ENCODE measurements at regions not wholly inside any gene's neighbourhood (a gene's known extent, or its start where the extent isn't known, plus 50 kb on each side); places are given as distances from the start of the nearest gene placed in this dataset.
A peak's percentile ranks its signal among the peaks of the same experiment; 100 is the strongest.

DNA sequence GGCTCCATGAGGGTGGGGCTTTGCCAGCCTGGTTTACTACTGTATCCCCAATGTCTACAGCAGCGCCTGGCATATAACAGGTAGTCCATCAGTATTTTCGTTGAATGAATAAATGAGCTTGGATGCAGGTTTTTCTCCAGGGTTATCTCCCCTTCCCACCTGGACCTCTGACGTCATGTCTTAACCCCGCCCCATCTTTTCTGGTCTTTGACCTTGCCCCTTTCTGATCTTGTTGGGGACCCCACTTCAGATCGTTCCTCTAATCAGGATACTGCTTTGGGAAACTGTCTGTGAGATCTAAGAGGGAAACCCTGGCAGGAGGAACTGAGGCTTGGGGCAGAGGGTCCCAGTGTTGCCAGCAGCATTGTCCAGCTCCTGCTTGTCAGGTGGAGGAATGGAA, 68.8 kb upstream of the GCSH start:
- TF ChIP-seq, protein P1, sequence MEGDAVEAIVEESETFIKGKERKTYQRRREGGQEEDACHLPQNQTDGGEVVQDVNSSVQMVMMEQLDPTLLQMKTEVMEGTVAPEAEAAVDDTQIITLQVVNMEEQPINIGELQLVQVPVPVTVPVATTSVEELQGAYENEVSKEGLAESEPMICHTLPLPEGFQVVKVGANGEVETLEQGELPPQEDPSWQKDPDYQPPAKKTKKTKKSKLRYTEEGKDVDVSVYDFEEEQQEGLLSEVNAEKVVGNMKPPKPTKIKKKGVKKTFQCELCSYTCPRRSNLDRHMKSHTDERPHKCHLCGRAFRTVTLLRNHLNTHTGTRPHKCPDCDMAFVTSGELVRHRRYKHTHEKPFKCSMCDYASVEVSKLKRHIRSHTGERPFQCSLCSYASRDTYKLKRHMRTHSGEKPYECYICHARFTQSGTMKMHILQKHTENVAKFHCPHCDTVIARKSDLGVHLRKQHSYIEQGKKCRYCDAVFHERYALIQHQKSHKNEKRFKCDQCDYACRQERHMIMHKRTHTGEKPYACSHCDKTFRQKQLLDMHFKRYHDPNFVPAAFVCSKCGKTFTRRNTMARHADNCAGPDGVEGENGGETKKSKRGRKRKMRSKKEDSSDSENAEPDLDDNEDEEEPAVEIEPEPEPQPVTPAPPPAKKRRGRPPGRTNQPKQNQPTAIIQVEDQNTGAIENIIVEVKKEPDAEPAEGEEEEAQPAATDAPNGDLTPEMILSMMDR (conservative IDR thresholded peaks at IDR 0.05): no peak
- Histone ChIP-seq H2BK15ac (ENCODE audit: low read depth, low read length) (no peak overlapping the region), H3K23ac (ENCODE audit: insufficient read length, low read depth, low read length) (no peak overlapping the region), H2BK120ac (ENCODE audit: low read depth, low read length, poor library complexity, severe bottlenecking) (no peak overlapping the region), H2BK20ac (ENCODE audit: low read depth, low read length, poor library complexity, severe bottlenecking) (no peak overlapping the region), H2BK12ac (ENCODE audit: insufficient read length, low read depth, low read length) (no peak overlapping the region), H3K4me2 (ENCODE audit: insufficient read depth, insufficient read length, low read length) (no peak overlapping the region), H3K14ac (ENCODE audit: insufficient read depth, low read length) (no peak overlapping the region; the same call in 1 of the 2 replicates), H2AFZ (ENCODE audit: low read length) (no peak overlapping the region), H3K23me2 (ENCODE audit: insufficient read length, low read depth, low read length, poor library complexity, severe bottlenecking) (no peaks in the 10 kb centered on the region), H3K79me2 (ENCODE audit: insufficient read depth, low read length) (no peaks in the 10 kb centered on the region), H3K18ac (ENCODE audit: insufficient read length, low read depth, low read length) (no peak overlapping the region), H3K9ac (ENCODE audit: extremely low read depth, insufficient read length, low read length) (no peak overlapping the region), H3K27ac (ENCODE audit: insufficient read length, low read depth, low read length) (no peak overlapping the region), H4K8ac (replicated peaks; ENCODE audit: insufficient read length, low read depth, low read length) (no peak overlapping the region), H3K4me1 (ENCODE audit: insufficient read depth, low read length) (no peaks in the 10 kb centered on the region), H3K27me3 (ENCODE audit: insufficient read depth, low read length) (no peaks in the 10 kb centered on the region), H3K56ac (ENCODE audit: insufficient read length, low read depth, low read length) (no peak overlapping the region), H4K20me1 (ENCODE audit: control insufficient read depth, insufficient read depth, insufficient read length) (no peaks in the 10 kb centered on the region), H4K5ac (ENCODE audit: insufficient read length, low read depth, low read length) (no peak overlapping the region), H3T11ph (ENCODE audit: low read length) (no peak overlapping the region), H3K9me3 (ENCODE audit: control insufficient read depth, low read depth, low read length) (no peaks in the 10 kb centered on the region), H3K4ac (ENCODE audit: low read depth, low read length) (no peak overlapping the region), H2AK5ac (ENCODE audit: insufficient read length, low read length) (no peak overlapping the region), H2BK5ac (ENCODE audit: insufficient read length, low read length) (no peak overlapping the region), H3K79me1 (ENCODE audit: insufficient read depth, low read depth, low read length, poor library complexity, severe bottlenecking) (no peaks in the 10 kb centered on the region), H4K91ac (ENCODE audit: insufficient read length, low read depth, low read length) (no peak overlapping the region)
- no peak overlapping the region for H3K4me3 Mint-ChIP-seq
- H3K27ac Mint-ChIP-seq: peak overlapping the region in 1 of 3 experiments; percentile 38; a peak in 1 of 7 replicates
- H3K27me3 Mint-ChIP-seq (ENCODE audit: low read depth): peaks cover 2% of the 10 kb centered on the region; the same call in 1 of the 2 replicates
- WGBS (ENCODE audit: extremely low coverage, insufficient read length, low lambda C conversion rate): no CpG with 5 or more reads among the region's 5 CpGs
- H3K4me1 Mint-ChIP-seq: 0 out of 4 replicates have a peak, but pooled peaks cover 0 to 3% of the 10 kb centered on the region in 2 experiments
- peaks cover 0 to 2% (median 0%) of the 10 kb centered on the region in 3 experiments; a peak in 1 of 7 replicates for H3K36me3 Mint-ChIP-seq (ENCODE audit: insufficient read depth in 1 of 3, low read depth in 3 of 3)
- H3K9me3 Mint-ChIP-seq: peaks cover 3 to 4% of the 10 kb centered on the region in 2 experiments; a peak in 4 of 5 replicates
- no peak for DNase-seq

All from H9 (cell line).